HG03442 (cell line): ENCODE measurements at regions not wholly inside any gene's neighbourhood (a gene's known extent, or its start where the extent isn't known, plus 50 kb on each side); places are given as distances from the start of the nearest gene placed in this dataset.

Experiments used
- ATAC-seq: cut with Tn5 transposase; IDR thresholded peaks from one replicate; pipeline ENCODE4 v1.9.1; 2021; ENCODE audit warnings: mild to moderate bottlenecking, moderate library complexity; ENCODE audit not compliant: unreplicated experiment

DNA sequence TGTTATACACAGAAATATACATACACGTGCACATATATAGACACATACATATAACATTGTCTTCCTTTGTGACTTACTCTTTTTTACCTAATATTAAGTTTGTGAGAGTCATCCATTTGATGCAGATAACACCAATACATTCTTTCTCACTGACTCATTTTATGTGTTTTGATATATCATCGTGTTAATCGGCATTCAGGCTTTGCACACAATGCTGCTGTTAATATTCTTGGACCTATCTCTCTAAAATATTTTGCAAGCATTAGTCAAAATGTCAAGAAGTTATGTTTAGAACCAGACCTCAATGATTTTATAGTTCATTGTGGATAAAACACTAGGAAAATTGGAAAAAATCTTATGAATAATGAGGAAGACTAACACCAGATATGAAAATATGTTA, 441.1 kb downstream of the LRATD1 start:
- ATAC-seq = no peak

DNA sequence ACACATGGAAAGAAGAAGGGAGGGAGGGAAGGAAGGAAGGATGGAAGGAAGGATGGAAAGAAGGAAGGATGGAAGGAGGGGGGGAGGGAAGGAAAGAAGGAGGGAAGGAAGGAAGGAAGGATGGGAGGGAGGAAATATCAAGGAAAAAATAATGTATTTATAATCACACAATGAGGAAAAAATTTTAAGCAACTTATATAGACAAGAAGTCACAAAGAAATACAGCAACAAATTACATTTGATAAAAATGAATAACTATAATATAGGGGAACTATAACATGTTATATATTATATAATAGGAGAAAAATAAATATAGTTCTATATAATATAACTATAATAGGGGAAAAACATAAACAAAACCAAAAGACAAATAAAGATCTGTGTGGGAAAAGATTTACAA, 441.8 kb downstream of the LRATD1 start:
- no peak for ATAC-seq

- ATAC-seq = no peak
Measured at GRCh38 chr2:15074751-15075700, 442.5 kb downstream of the LRATD1 start.

- ATAC-seq = no peak
Measured at GRCh38 chr2:15076668-15077067, 444.2 kb downstream of the LRATD1 start.

GRCh38 chr2:15081356-15081755, 448.8 kb downstream of the LRATD1 start:
- no peak for ATAC-seq

DNA sequence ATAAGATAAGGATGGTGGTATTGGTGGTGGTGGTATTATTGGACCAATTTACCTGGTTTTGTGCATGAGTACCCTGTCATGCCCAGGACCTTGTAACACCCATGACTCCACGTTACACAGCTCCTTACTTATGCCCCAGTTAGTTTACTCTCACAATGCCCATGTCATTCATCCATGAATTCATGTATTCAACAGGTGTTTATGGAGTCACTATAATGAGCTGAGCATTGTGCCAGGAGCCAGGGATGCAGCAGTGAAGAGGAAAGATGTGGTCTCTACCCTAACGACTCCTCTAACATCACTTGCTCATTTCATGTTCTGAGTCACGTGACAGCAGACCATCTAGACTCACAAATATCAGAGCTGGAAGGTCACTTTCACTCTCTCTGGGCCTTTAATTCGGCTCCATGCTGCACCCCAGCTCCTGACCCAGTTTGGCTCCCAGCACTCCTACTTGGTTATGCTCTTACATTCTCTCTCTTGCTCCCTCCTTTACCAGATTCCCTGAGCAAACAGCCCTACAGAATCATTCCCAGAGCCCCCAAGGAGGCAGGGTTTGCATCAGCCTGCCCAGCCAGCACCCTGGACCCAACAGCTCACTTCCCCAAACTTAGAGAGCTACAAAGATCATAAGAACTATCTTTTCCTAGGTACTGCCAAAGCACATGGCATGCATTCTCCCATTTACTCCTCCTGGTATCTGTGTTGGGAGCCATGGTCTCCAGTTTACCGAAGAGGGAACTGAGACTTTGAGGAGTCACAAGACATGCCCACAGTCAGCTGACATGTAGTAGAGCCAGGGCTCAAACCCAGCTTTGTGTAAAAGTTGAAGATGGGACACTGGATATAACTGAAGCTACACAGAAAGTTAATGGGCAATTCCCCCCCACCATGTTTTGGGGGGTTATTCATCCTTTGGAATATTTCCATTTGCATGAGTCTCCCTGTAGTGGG, 449.9 kb downstream of the LRATD1 start:
- ATAC-seq = no peak

GRCh38 chr2:15084826-15085489, 452.4 kb downstream of the LRATD1 start:
- no peak for ATAC-seq

DNA sequence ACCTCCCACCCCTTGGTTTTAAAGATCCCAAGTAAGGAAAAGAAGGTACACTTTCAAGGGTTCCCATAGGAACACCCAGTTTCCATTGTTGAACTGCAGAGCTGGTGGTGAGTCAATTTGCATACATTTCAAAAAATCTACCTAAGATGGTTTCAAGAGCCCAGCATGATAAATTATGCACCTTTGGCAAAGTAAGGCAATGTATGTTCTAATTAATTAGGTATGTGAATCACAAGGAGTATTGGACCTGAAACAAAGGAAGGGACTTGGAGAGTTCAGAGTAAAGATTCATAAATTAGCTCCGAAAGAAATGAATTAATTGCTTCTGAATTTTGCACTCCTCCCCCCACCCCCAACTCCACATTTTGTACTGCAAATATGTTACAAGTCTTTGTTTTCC, 459.7 kb downstream of the LRATD1 start:
- ATAC-seq = no peak

GRCh38 chr2:15092691-15093090, 460.2 kb downstream of the LRATD1 start:
- no peak for ATAC-seq

- no peak for ATAC-seq
Measured at GRCh38 chr2:15094161-15094560, 461.6 kb downstream of the LRATD1 start.

GRCh38 chr2:15096873-15097272, 464.3 kb downstream of the NBAS start:
- no peak for ATAC-seq

- ATAC-seq = no peak
Measured at GRCh38 chr2:15107137-15107536, 454.0 kb downstream of the NBAS start.

- ATAC-seq = no peak
Measured at GRCh38 chr2:15111718-15112117, 449.4 kb downstream of the NBAS start.

DNA sequence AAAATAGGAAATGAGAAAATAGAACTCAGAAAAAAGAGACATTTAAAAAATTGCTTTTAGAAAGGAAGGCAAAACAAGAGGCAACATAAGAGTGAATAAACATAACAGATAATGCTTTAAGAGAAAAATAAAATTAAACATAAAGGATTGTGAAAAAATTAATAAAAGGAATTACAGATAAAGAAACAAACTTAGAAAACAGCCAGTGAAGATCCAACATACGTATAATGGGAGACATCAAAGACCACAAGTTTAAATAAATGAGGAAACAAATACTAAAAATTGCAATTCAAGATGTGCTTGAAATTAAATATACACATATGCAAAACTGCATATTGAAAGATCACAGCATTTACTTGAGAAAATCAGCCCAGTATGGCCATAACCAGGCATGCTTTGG, 448.9 kb downstream of the NBAS start:
- ATAC-seq = no peak

DNA sequence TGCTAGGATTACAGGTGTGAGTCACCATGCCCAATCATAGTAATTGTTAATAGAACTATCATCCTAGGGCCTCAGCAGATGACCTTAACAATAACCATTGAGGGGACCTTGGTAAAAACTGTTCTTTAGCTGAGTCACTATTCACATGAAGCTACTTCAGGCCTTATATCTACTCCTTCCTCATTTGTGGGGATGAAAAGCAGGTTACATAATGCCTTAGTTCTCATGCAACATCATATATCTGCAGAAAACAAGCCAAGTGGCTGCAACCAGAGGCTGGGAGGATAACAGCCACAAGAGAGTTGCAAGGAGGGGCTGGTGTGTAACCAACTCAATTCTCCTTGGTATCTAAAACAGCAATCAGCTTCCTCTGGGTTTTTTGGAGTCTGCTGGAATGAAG, 445.4 kb downstream of the NBAS start:
- ATAC-seq = no peak

DNA sequence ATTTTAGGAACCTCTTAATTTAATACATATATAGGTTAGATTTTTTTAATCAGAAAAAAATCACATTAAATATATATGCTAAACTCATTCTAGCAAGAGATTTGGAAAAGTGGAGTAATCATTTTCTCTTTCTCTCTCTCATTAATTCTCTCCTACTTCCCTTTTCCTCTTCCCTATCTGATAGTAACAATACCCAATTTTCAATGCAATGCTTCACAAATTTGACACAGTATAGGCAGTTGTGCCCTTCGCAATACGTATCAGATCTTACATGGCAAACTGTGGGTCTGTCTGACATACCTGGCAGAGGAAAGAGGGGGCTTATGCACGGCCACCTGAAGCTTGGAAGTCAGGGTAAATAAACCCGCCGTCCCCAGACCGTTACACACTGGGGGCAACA, 444.3 kb downstream of the NBAS start:
- no peak for ATAC-seq
